SK-N-SH (cell line): ENCODE measurements at regions not wholly inside any gene's neighbourhood (a gene's known extent, or its start where the extent isn't known, plus 50 kb on each side); places are given as distances from the start of the nearest gene placed in this dataset.

Source experiments
- CTCF ChIA-PET: fragments of 300-600, 350-600 bp; formaldehyde crosslinking; extraction: SDS; loops from one replicate; lab custom pipeline; 2021; lab: Yijun Ruan, JAX
- POLR2A ChIA-PET: fragments of 350-600 bp; sonication (Branson Sonifier 250); formaldehyde crosslinking; extraction: SDS; loops from one replicate; lab custom pipeline; 2020; ENCODE audit warnings: antibody characterized with exemption, inconsistent platforms; lab: Yijun Ruan, JAX
- DNase-seq: peaks from one replicate; pipeline ENCODE4 v3.0.0; 2012
- H2AFZ ChIP-seq: fragments of 200-600 bp; sonication (generic); 2 replicates; pipeline ENCODE4 v1.8.1; 2016; ENCODE audit warnings: antibody characterized with exemption, mild to moderate bottlenecking, low read depth
- H3F3A ChIP-seq: fragments of 200-600 bp; sonication (generic); replicated peaks from 2 replicates; pipeline ENCODE3; 2016; ENCODE audit warnings: antibody characterized with exemption, mild to moderate bottlenecking; ENCODE audit not compliant: insufficient read depth
- H3K27ac ChIP-seq, 2 experiments: fragments of 200-500 bp in 1 of 2; fragments of 200-600 bp in 1 of 2; sonication (Bioruptor generic) in 1 of 2; sonication (generic), shearing (Covaris generic) in 1 of 2; 2 replicates each; pipeline versions ENCODE4 v1.5.1 to v1.6.1; 2014 to 2016; ENCODE audit warnings: low read depth in 2 of 2, inconsistent platforms in 1 of 2, low read length in 1 of 2, mild to moderate bottlenecking in 1 of 2, mixed read lengths in 1 of 2
- H3K27me3 ChIP-seq: fragments of 200-600 bp; sonication (generic), shearing (Covaris generic); 2 replicates; pipeline ENCODE4 v1.6.1; 2016; ENCODE audit warnings: mixed run types; ENCODE audit not compliant: insufficient read depth
- H3K36me3 ChIP-seq, 2 experiments: fragments of 200-500 bp in 1 of 2; fragments of 200-600 bp in 1 of 2; sonication (Bioruptor generic) in 1 of 2; sonication (generic) in 1 of 2; replicated peaks in 1 of 2; 2 replicates each; pipeline versions ENCODE3 to v1.5.1; 2014 to 2016; ENCODE audit warnings: low read length in 1 of 2, mild to moderate bottlenecking in 1 of 2; ENCODE audit not compliant: insufficient read depth in 2 of 2, control insufficient read depth in 1 of 2
- H3K4me1 ChIP-seq, 2 experiments: fragments of 200-500 bp in 1 of 2; fragments of 200-600 bp in 1 of 2; sonication (Bioruptor generic) in 1 of 2; sonication (generic), shearing (Covaris generic) in 1 of 2; 2 replicates each; pipeline versions ENCODE4 v1.5.1 to v1.6.1; 2014 to 2016; ENCODE audit warnings: low read depth in 1 of 2, low read length in 1 of 2, mixed run types in 1 of 2; ENCODE audit not compliant: insufficient read depth in 2 of 2, control insufficient read depth in 1 of 2
- H3K4me2 ChIP-seq: fragments of 200-600 bp; sonication (generic), shearing (Covaris generic); 2 replicates; pipeline ENCODE4 v1.6.1; 2017; ENCODE audit warnings: mixed run types
- H3K4me3 ChIP-seq, 2 experiments: fragments of 200-500 bp in 1 of 2; fragments of 200-600 bp in 1 of 2; sonication (Bioruptor generic) in 1 of 2; sonication (generic), shearing (Covaris generic) in 1 of 2; 2 replicates each; pipeline versions ENCODE4 v1.5.1 to v1.8.1; 2014 to 2016; ENCODE audit warnings: low read depth in 2 of 2, inconsistent platforms in 1 of 2, low read length in 1 of 2, mild to moderate bottlenecking in 1 of 2, mixed read lengths in 1 of 2, moderate library complexity in 1 of 2
- H3K79me2 ChIP-seq: fragments of 200-600 bp; sonication (generic); 2 replicates; pipeline ENCODE4 v1.8.1; 2017; ENCODE audit warnings: mild to moderate bottlenecking; ENCODE audit not compliant: insufficient read depth
- H3K9ac ChIP-seq: fragments of 200-600 bp; sonication (generic); 2 replicates; pipeline ENCODE4 v1.6.1; 2017; ENCODE audit warnings: mixed run types
- H3K9me2 ChIP-seq: fragments of 200-600 bp; sonication (generic); 2 replicates; pipeline ENCODE4 v1.6.1; 2017; ENCODE audit warnings: mixed run types
- H3K9me3 ChIP-seq: fragments of 200-600 bp; sonication (generic); 2 replicates; pipeline ENCODE4 v1.6.1; 2017; ENCODE audit warnings: mixed run types, mild to moderate bottlenecking, moderate library complexity
- H4K20me1 ChIP-seq: fragments of 200-600 bp; sonication (generic); 2 replicates; pipeline ENCODE4 v1.6.1; 2017; ENCODE audit warnings: mild to moderate bottlenecking, mixed run types; ENCODE audit not compliant: insufficient read depth
- CHD2 ChIP-seq: fragments of 150-350 bp; IDR thresholded peaks from 2 replicates; pipeline ENCODE4 v1.6.1; 2018; ENCODE audit warnings: low read length; ENCODE audit not compliant: partially characterized antibody
- EP300 ChIP-seq, 2 experiments: IDR thresholded peaks; 2 replicates each; pipeline versions ENCODE4 v1.4.0 to v1.6.1; 2012; ENCODE audit warnings: borderline replicate concordance in 1 of 2, low read depth in 1 of 2, low read length in 1 of 2
- EZH2phosphoT487 ChIP-seq: fragments of 200-600 bp; sonication (generic); IDR thresholded peaks from 2 replicates; pipeline ENCODE4 v1.6.1; 2017; ENCODE audit warnings: low read depth, mixed run types, mild to moderate bottlenecking, antibody characterized with exemption, moderate library complexity, borderline replicate concordance
- FOSL2 ChIP-seq: IDR thresholded peaks from 2 replicates; pipeline ENCODE4 v1.4.0; 2012; ENCODE audit warnings: low read depth, mild to moderate bottlenecking, moderate library complexity, borderline replicate concordance
- FOXM1 ChIP-seq: IDR thresholded peaks from 2 replicates; pipeline ENCODE4 v1.4.0; 2012; ENCODE audit warnings: low read depth, mild to moderate bottlenecking
- JUND ChIP-seq: IDR thresholded peaks from 2 replicates; pipeline ENCODE4 v1.4.0; 2012
- MAX ChIP-seq: IDR thresholded peaks from 2 replicates; pipeline ENCODE4 v1.4.0; 2012; ENCODE audit warnings: low read depth
- MXI1 ChIP-seq: IDR thresholded peaks from 2 replicates; pipeline ENCODE4 v1.6.1; 2012; ENCODE audit warnings: mild to moderate bottlenecking, low read depth, low read length, improper control_type of control experiment
- NRF1 ChIP-seq: IDR thresholded peaks from 2 replicates; pipeline ENCODE4 v1.6.1; 2012; ENCODE audit warnings: low read depth, mild to moderate bottlenecking, low read length
- PBX3 ChIP-seq: IDR thresholded peaks from 2 replicates; pipeline ENCODE4; 2012
- RCOR1 ChIP-seq: fragments of 150-350 bp; IDR thresholded peaks from 2 replicates; pipeline ENCODE4 v1.6.1; 2017; ENCODE audit warnings: antibody characterized with exemption, low read length
- RFX5 ChIP-seq: IDR thresholded peaks from 2 replicates; pipeline ENCODE4 v1.6.1; 2012; ENCODE audit warnings: mild to moderate bottlenecking, improper control_type of control experiment, low read length
- RXRA ChIP-seq: IDR thresholded peaks from 2 replicates; pipeline ENCODE4 v1.4.0; 2012; ENCODE audit warnings: low read depth, mild to moderate bottlenecking, borderline replicate concordance
- SIN3A ChIP-seq: IDR thresholded peaks from 2 replicates; pipeline ENCODE4 v1.6.1; 2012; ENCODE audit warnings: low read depth, mild to moderate bottlenecking, low read length, moderate library complexity, borderline replicate concordance
- TCF12 ChIP-seq: IDR thresholded peaks from 2 replicates; pipeline ENCODE4 v1.4.0; 2012
- TEAD4 ChIP-seq: IDR thresholded peaks from 2 replicates; pipeline ENCODE4 v1.4.0; 2012; ENCODE audit warnings: mild to moderate bottlenecking, borderline replicate concordance; ENCODE audit not compliant: insufficient read depth
- YY1 ChIP-seq: IDR thresholded peaks from 2 replicates; pipeline ENCODE4 v1.4.0; 2012; ENCODE audit warnings: low read depth, mild to moderate bottlenecking
- ZBTB33 ChIP-seq: IDR thresholded peaks from 2 replicates; pipeline ENCODE4 v1.4.0; 2012; ENCODE audit warnings: low read depth, borderline replicate concordance
- WGBS: methylation state at CpG from one replicate; pipeline ENCODE4 v1.1.6; 2017; ENCODE audit warnings: low lambda C conversion rate; 5-methylcytosine and 5-hydroxymethylcytosine counted together

GRCh38 chr2:51812138-51812866 lies 780.4 kb upstream of the NRXN1 start:
- H3K9ac ChIP-seq, result peak overlapping the region; percentile 15; the same call in 1 of the 2 replicates
- H3K4me3 ChIP-seq, result no peak overlapping the region
- peaks cover 22% of the 10 kb centered on the region for H3F3A ChIP-seq
- H3K9me3 ChIP-seq, result no peaks in the 10 kb centered on the region
- peaks cover 0 to 21% of the 10 kb centered on the region in 2 experiments; a peak in 3 of 4 replicates for H3K4me1 ChIP-seq
- ChIA-PET POLR2A (no interaction called here), CTCF (no interaction called here)
- no peaks in the 10 kb centered on the region for H4K20me1 ChIP-seq
- H3K27me3 ChIP-seq, result no peaks in the 10 kb centered on the region
- no peak for DNase-seq
- no peaks in the 10 kb centered on the region for H3K36me3 ChIP-seq
- 44% methylated on average over 9 of the region's 9 CpGs for WGBS
- TF ChIP-seq NRF1 (no peak), TEAD4 (no peak), RFX5 (no peak), EP300 (IDR thresholded peaks at IDR 0.05; ENCODE audit: borderline replicate concordance in 1 of 2, low read depth in 1 of 2, low read length in 1 of 2) (0 out of 4 replicates have a peak, but pooled peaks of 1 of the 2 experiments have one; percentile 20), MAX (no peak), YY1 (no peak), JUND (peak; percentile 27; the same call in 1 of the 2 replicates), ZBTB33 (no peak), EZH2phosphoT487 (no peak), SIN3A (no peak), PBX3 (0 out of 2 replicates have a peak, but pooled peaks have one; percentile 28), RXRA (no peak), TCF12 (peak; percentile 63), FOXM1 (no peak), MXI1 (no peak), CHD2 (no peak), FOSL2 (peak; percentile 74), RCOR1 (no peak)
- peak overlapping the region; percentile 17; the same call in 1 of the 2 replicates for H3K4me2 ChIP-seq
- peak overlapping the region in 1 of 2 experiments; percentile 78; a peak in 2 of 4 replicates for H3K27ac ChIP-seq
- H3K79me2 ChIP-seq, result no peaks in the 10 kb centered on the region
- no peaks in the 10 kb centered on the region for H3K9me2 ChIP-seq
- H2AFZ ChIP-seq, result peak overlapping the region; percentile 43
